ENCODE measurements at regions not wholly inside any gene's neighbourhood (a gene's known extent, or its start where the extent isn't known, plus 50 kb on each side); places are given as distances from the start of the nearest gene placed in this dataset.

GRCh38 chr20:60168963-60169362, 210.7 kb downstream of the CDH26 start:
- H3K4me3 ChIP-seq (ENCODE audit: low read depth, low read length), result no peak overlapping the region
- no peak for TF ChIP-seq CTCF (IDR thresholded peaks at IDR 0.05; ENCODE audit: low read depth, low read length)

GRCh38 chr20:60170116-60170515, 211.9 kb downstream of the CDH26 start:
- no peak overlapping the region for H3K4me3 ChIP-seq (ENCODE audit: low read depth, low read length)
- TF ChIP-seq CTCF (IDR thresholded peaks at IDR 0.05; ENCODE audit: low read depth, low read length), result no peak

GRCh38 chr20:60171313-60171712, 213.1 kb downstream of the CDH26 start:
- H3K4me3 ChIP-seq (ENCODE audit: low read depth, low read length), result no peak overlapping the region
- no peak for TF ChIP-seq CTCF (IDR thresholded peaks at IDR 0.05; ENCODE audit: low read depth, low read length)

- no peak overlapping the region for H3K4me3 ChIP-seq (ENCODE audit: low read depth, low read length)
- TF ChIP-seq CTCF (IDR thresholded peaks at IDR 0.05; ENCODE audit: low read depth, low read length), result no peak
These were observed 213.5 kb downstream of the CDH26 start for GRCh38 chr20:60171738-60172137.

GRCh38 chr20:60172346-60172984, 214.2 kb downstream of the CDH26 start:
- H3K4me3 ChIP-seq (ENCODE audit: low read depth, low read length), result no peak overlapping the region
- no peak for TF ChIP-seq CTCF (IDR thresholded peaks at IDR 0.05; ENCODE audit: low read depth, low read length)

GRCh38 chr20:60177080-60177479, 218.9 kb downstream of the CDH26 start:
- TF ChIP-seq CTCF (IDR thresholded peaks at IDR 0.05; ENCODE audit: low read depth, low read length), result no peak
- no peak overlapping the region for H3K4me3 ChIP-seq (ENCODE audit: low read depth, low read length)

GRCh38 chr20:60180986-60181385, 222.8 kb downstream of the CDH26 start:
- no peak overlapping the region for H3K4me3 ChIP-seq (ENCODE audit: low read depth, low read length)
- no peak for TF ChIP-seq CTCF (IDR thresholded peaks at IDR 0.05; ENCODE audit: low read depth, low read length)
